IMR-90 (cell line): ENCODE measurements at regions not wholly inside any gene's neighbourhood (a gene's known extent, or its start where the extent isn't known, plus 50 kb on each side); places are given as distances from the start of the nearest gene placed in this dataset.

Source experiments
- ATAC-seq: fragments of 200-7000 bp; cut with Tn5 transposase; 2 replicates; pipeline ENCODE4 v1.9.1; 2020; ENCODE audit warnings: low read depth, mild to moderate bottlenecking, moderate library complexity
- BruUV-seq: library from RNA; stranded (reverse); fragments of 400-500 nt; replicated peaks from 2 replicates; lab custom pipeline; 2021; lab: Mats Ljungman, UMichigan
- CTCF ChIA-PET: fragments of 300-600 bp; formaldehyde crosslinking; extraction: SDS; loops from one replicate; lab custom pipeline; 2021; ENCODE audit warnings: antibody characterized with exemption; lab: Yijun Ruan, JAX
- POLR2A ChIA-PET: fragments of 300-600 bp; sonication (Branson Sonifier 250); formaldehyde crosslinking; loops from one replicate; lab custom pipeline; 2022; ENCODE audit warnings: antibody characterized with exemption; ENCODE audit not compliant: unreplicated experiment; lab: Charles Lee
- DNase-seq: peaks from one replicate; pipeline ENCODE4 v3.0.0; 2013
- H2AFZ ChIP-seq: replicated peaks from 2 replicates; pipeline ENCODE3; 2013; ENCODE audit warnings: low read length, mild to moderate bottlenecking; ENCODE audit not compliant: poor library complexity
- H2AK5ac ChIP-seq: 2 replicates; pipeline ENCODE4 v1.6.1; 2013; ENCODE audit warnings: low read depth, low read length, inconsistent platforms
- H2AK9ac ChIP-seq: replicated peaks from 2 replicates; pipeline ENCODE3; 2013; ENCODE audit warnings: mild to moderate bottlenecking, low read depth, low read length, moderate library complexity; ENCODE audit not compliant: poor library complexity
- H2BK120ac ChIP-seq: 2 replicates; pipeline ENCODE4 v1.6.1; 2013; ENCODE audit warnings: low read depth, low read length, inconsistent platforms
- H2BK15ac ChIP-seq: 3 replicates; pipeline ENCODE4 v1.6.1; 2013; ENCODE audit warnings: low read depth, low read length, inconsistent platforms
- H2BK20ac ChIP-seq: 2 replicates; pipeline ENCODE4 v1.6.1; 2013; ENCODE audit warnings: low read depth, mild to moderate bottlenecking, inconsistent platforms, low read length, moderate library complexity
- H2BK5ac ChIP-seq: 2 replicates; pipeline ENCODE4 v1.6.1; 2013; ENCODE audit warnings: mild to moderate bottlenecking, low read depth, low read length, inconsistent platforms; ENCODE audit not compliant: poor library complexity, severe bottlenecking
- H3K14ac ChIP-seq: replicated peaks from 2 replicates; pipeline ENCODE4 v1.6.1; 2013; ENCODE audit warnings: low read depth, low read length, inconsistent platforms
- H3K18ac ChIP-seq: 2 replicates; pipeline ENCODE4 v1.6.1; 2013; ENCODE audit warnings: low read depth, low read length, control low read depth
- H3K23ac ChIP-seq: 2 replicates; pipeline ENCODE4 v1.6.1; 2013; ENCODE audit warnings: low read depth, low read length, inconsistent platforms
- H3K27ac ChIP-seq: 2 replicates; pipeline ENCODE4 v1.5.1; 2013; ENCODE audit warnings: mild to moderate bottlenecking, control low read depth, low read length; ENCODE audit not compliant: insufficient read depth
- H3K27me3 ChIP-seq: 2 replicates; pipeline ENCODE4 v1.6.1; 2013; ENCODE audit warnings: low read length; ENCODE audit not compliant: control insufficient read depth, insufficient read depth
- H3K36me3 ChIP-seq: 2 replicates; pipeline ENCODE4 v1.6.1; 2013; ENCODE audit warnings: low read length, mixed read lengths; ENCODE audit not compliant: control insufficient read depth, insufficient read depth
- H3K4ac ChIP-seq: 2 replicates; pipeline ENCODE4 v1.6.1; 2013; ENCODE audit warnings: low read depth, low read length, inconsistent platforms
- H3K4me1 ChIP-seq: 2 replicates; pipeline ENCODE4 v1.6.1; 2013; ENCODE audit warnings: low read length, mixed read lengths; ENCODE audit not compliant: control insufficient read depth, insufficient read depth
- H3K4me2 ChIP-seq: 2 replicates; pipeline ENCODE4 v1.6.1; 2013; ENCODE audit warnings: low read depth, mild to moderate bottlenecking, control low read depth, low read length, moderate library complexity
- H3K4me3 ChIP-seq: 2 replicates; pipeline ENCODE4 v1.5.1; 2013; ENCODE audit warnings: low read depth, mild to moderate bottlenecking, control low read depth, low read length, moderate library complexity; ENCODE audit not compliant: insufficient read depth
- H3K56ac ChIP-seq: 2 replicates; pipeline ENCODE4 v1.6.1; 2013; ENCODE audit warnings: low read length, inconsistent platforms; ENCODE audit not compliant: insufficient read depth; ENCODE audit errors: extremely low read depth
- H3K79me1 ChIP-seq, 2 experiments: 2 replicates each; pipeline ENCODE4 v1.6.1; 2013; ENCODE audit warnings: low read length in 2 of 2, inconsistent platforms in 1 of 2, low read depth in 1 of 2
- H3K9ac ChIP-seq: 2 replicates; pipeline ENCODE4 v1.6.1; 2013; ENCODE audit warnings: low read depth, low read length, control low read depth
- H3K9me1 ChIP-seq: 2 replicates; pipeline ENCODE4 v1.6.1; 2013; ENCODE audit warnings: low read length, inconsistent platforms; ENCODE audit not compliant: insufficient read depth
- H3K9me3 ChIP-seq: 2 replicates; pipeline ENCODE4 v1.6.1; 2013; ENCODE audit warnings: low read length; ENCODE audit not compliant: control insufficient read depth, insufficient read depth
- H4K20me1 ChIP-seq: 2 replicates; pipeline ENCODE4 v1.6.1; 2013; ENCODE audit warnings: low read length, inconsistent platforms; ENCODE audit not compliant: insufficient read depth
- H4K5ac ChIP-seq: 2 replicates; pipeline ENCODE4 v1.6.1; 2013; ENCODE audit warnings: mild to moderate bottlenecking, low read depth, low read length, control low read depth
- H4K8ac ChIP-seq, 2 experiments: 2 replicates each; pipeline ENCODE4 v1.6.1; 2013; ENCODE audit warnings: low read depth in 2 of 2, low read length in 2 of 2, control low read depth in 1 of 2, inconsistent platforms in 1 of 2
- H4K91ac ChIP-seq: 2 replicates; pipeline ENCODE4 v1.6.1; 2013; ENCODE audit warnings: low read depth, low read length, inconsistent platforms; ENCODE audit not compliant: insufficient read depth
- BHLHE40 ChIP-seq: fragments of 150-350 bp; IDR thresholded peaks from 2 replicates; pipeline ENCODE4 v1.6.1; 2016; ENCODE audit warnings: mild to moderate bottlenecking, low read depth, low read length
- CEBPB ChIP-seq: IDR thresholded peaks from 2 replicates; pipeline ENCODE4 v1.6.1; 2012; ENCODE audit warnings: low read depth, low read length, improper control_type of control experiment
- CHD1 ChIP-seq: IDR thresholded peaks from 2 replicates; pipeline ENCODE4 v1.6.1; 2012; ENCODE audit warnings: low read depth, low read length, improper control_type of control experiment
- CTCF ChIP-seq: conservative IDR thresholded peaks from 2 replicates; pipeline ENCODE4 v1.5.1; 2012; ENCODE audit warnings: mild to moderate bottlenecking, low read depth, low read length, improper control_type of control experiment
- FOS ChIP-seq: fragments of 150-350 bp; IDR thresholded peaks from 2 replicates; pipeline ENCODE4 v1.6.1; 2016; ENCODE audit warnings: low read depth, low read length
- MAFK ChIP-seq: IDR thresholded peaks from 2 replicates; pipeline ENCODE4 v1.6.1; 2012; ENCODE audit warnings: low read depth, low read length, improper control_type of control experiment
- MAZ ChIP-seq: IDR thresholded peaks from 2 replicates; pipeline ENCODE4 v1.6.1; 2012; ENCODE audit warnings: low read depth, mild to moderate bottlenecking, low read length, improper control_type of control experiment, moderate library complexity, borderline replicate concordance
- NFE2L2 ChIP-seq: fragments of 150-350 bp; IDR thresholded peaks from 2 replicates; pipeline ENCODE4 v1.6.1; 2016; ENCODE audit warnings: low read depth, mild to moderate bottlenecking, low read length
- POLR2A ChIP-seq: IDR thresholded peaks from 2 replicates; pipeline ENCODE4 v1.6.1; 2012; ENCODE audit warnings: mild to moderate bottlenecking, low read depth, low read length
- RAD21 ChIP-seq: IDR thresholded peaks from 2 replicates; pipeline ENCODE4 v1.6.1; 2012; ENCODE audit warnings: low read length, improper control_type of control experiment
- RFX5 ChIP-seq: IDR thresholded peaks from 2 replicates; pipeline ENCODE4 v1.8.0; 2012; ENCODE audit warnings: low read depth, mild to moderate bottlenecking, low read length, moderate library complexity
- SMC3 ChIP-seq: fragments of 150-350 bp; IDR thresholded peaks from 2 replicates; pipeline ENCODE4 v1.6.1; 2016; ENCODE audit warnings: low read depth, mild to moderate bottlenecking, antibody characterized with exemption, low read length, moderate library complexity
- WGBS, 2 experiments: methylation state at CpG; one replicate each; pipeline versions ENCODE4 v1.1.5 to v1.1.7; 2013; ENCODE audit warnings: missing lambda C conversion rate in 2 of 2; ENCODE audit not compliant: insufficient read length in 1 of 2; ENCODE audit errors: extremely low coverage in 2 of 2; 5-methylcytosine and 5-hydroxymethylcytosine counted together
- dilution Hi-C: fragments of 300-500 bp; cut with HindIII; formaldehyde crosslinking; loops from one replicate; pipeline ENCODE4 v1.14.3; 2018; ENCODE audit warnings: low sequenced_read_pairs; ENCODE audit not compliant: unreplicated experiment
- in situ Hi-C: fragments of 300-500 bp; cut with MboI; formaldehyde crosslinking; loops from 3 replicates; pipeline ENCODE4 v1.14.3; 2019; ENCODE audit warnings: low sequenced_read_pairs, inconsistent platforms, mixed read lengths
- intact Hi-C: fragments of 100-400 bp; cut with micrococcal nuclease; formaldehyde crosslinking; loops from 2 replicates; pipeline ENCODE4 v1.10.0; 2022

- intact Hi-C loops (no loop called here), dilution Hi-C loops (no loop called here)
Observed at GRCh38 chr12:118498171-118498570, 121.8 kb downstream of the SUDS3 start.

More at GRCh38 chr12:118498171-118498570, 121.8 kb downstream of the SUDS3 start:
- no peak overlapping the region for H3K23ac ChIP-seq
- ChIA-PET CTCF (no interaction called here), POLR2A (no interaction called here)
- no peak overlapping the region for H3K18ac ChIP-seq
- H3K9me1 ChIP-seq: no peaks in the 10 kb centered on the region
- H2AK5ac ChIP-seq: no peak overlapping the region
- H2AK9ac ChIP-seq: no peak overlapping the region
- no peak overlapping the region for H2BK15ac ChIP-seq
- no peak overlapping the region for H4K8ac ChIP-seq
- H3K79me1 ChIP-seq: no peaks in the 10 kb centered on the region
- 50% methylated on average over 2 of the region's 3 CpGs; no CpG with 5 or more reads in 1 of the 2 experiments for WGBS, 2 experiments
- no peak overlapping the region for H4K91ac ChIP-seq
- BruUV-seq: no TSS peak
- H2BK5ac ChIP-seq: no peak overlapping the region
- H3K56ac ChIP-seq: no peak overlapping the region
- no peak overlapping the region for H3K4ac ChIP-seq
- ATAC-seq: no peak
- in situ Hi-C loops: no loop called here
- no peak overlapping the region for H3K4me3 ChIP-seq
- no peaks in the 10 kb centered on the region for H3K27me3 ChIP-seq
- no peak for DNase-seq
- no peaks in the 10 kb centered on the region for H3K36me3 ChIP-seq
- H4K20me1 ChIP-seq: no peaks in the 10 kb centered on the region
- TF ChIP-seq RAD21 (no peak), CTCF (no peak), MAZ (no peak), SMC3 (no peak), NFE2L2 (no peak), RFX5 (no peak), CEBPB (no peak), POLR2A (no peak), FOS (no peak), BHLHE40 (no peak), MAFK (no peak), CHD1 (no peak)
- H3K9ac ChIP-seq: no peak overlapping the region
- no peak overlapping the region for H3K4me2 ChIP-seq
- no peak overlapping the region for H2AFZ ChIP-seq
- H3K14ac ChIP-seq: no peak overlapping the region
- H3K9me3 ChIP-seq: peaks cover 14% of the 10 kb centered on the region
- H2BK120ac ChIP-seq: no peak overlapping the region
- H3K27ac ChIP-seq: no peak overlapping the region
- no peaks in the 10 kb centered on the region for H3K4me1 ChIP-seq
- H4K5ac ChIP-seq: no peak overlapping the region
- no peak overlapping the region for H2BK20ac ChIP-seq
